ENCODE measurements at regions not wholly inside any gene's neighbourhood (a gene's known extent, or its start where the extent isn't known, plus 50 kb on each side); places are given as distances from the start of the nearest gene placed in this dataset.

DNA sequence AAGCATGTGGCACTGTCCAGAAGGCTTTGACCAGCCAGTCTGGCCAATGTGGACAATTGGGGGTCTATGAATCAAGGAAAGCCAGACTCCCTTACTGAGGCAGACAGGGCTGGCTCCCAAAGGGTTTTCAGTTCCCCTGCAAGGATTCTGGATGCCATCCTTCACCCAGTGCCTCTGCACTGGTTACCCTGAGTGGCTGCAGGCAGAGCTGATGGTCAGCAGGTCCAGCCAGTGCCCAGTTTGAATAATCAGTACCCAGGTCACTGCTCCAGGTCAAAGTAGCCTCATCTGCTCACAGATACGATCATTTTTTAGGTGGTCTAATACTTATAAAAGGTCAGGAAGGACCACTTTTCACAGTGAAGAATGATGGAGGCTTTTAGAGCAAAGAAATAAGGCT lies 52.2 kb upstream of the MAMLD1 start:
- TF ChIP-seq POLR2AphosphoS5 (IDR thresholded peaks at IDR 0.05; ENCODE audit: low read depth, low read length) (no peak), POLR2A (IDR thresholded peaks at IDR 0.05; ENCODE audit: low read depth, low read length) (no peak), TAF1 (IDR thresholded peaks at IDR 0.05; ENCODE audit: low read depth, low read length) (no peak), SPI1 (IDR thresholded peaks at IDR 0.05; ENCODE audit: low read depth, low read length) (no peak), PAX5 (IDR thresholded peaks at IDR 0.05; ENCODE audit: insufficient read depth, low read length, severe bottlenecking) (no peak)
